ENCODE measurements at regions not wholly inside any gene's neighbourhood (a gene's known extent, or its start where the extent isn't known, plus 50 kb on each side); places are given as distances from the start of the nearest gene placed in this dataset.

GRCh38 chr14:104397956-104398355 lies 181.6 kb upstream of the C14orf180 start:
- TF ChIP-seq POLR2AphosphoS5 (IDR thresholded peaks at IDR 0.05; ENCODE audit: low read depth, low read length) (no peak), SIN3A (IDR thresholded peaks at IDR 0.05; ENCODE audit: borderline replicate concordance, insufficient read depth, low read length) (no peak), REST (IDR thresholded peaks at IDR 0.05; ENCODE audit: insufficient read depth in 1 of 2, low read depth in 2 of 2, low read length in 2 of 2) (no peak), TAF1 (IDR thresholded peaks at IDR 0.05; ENCODE audit: borderline replicate concordance, insufficient read depth, low read length) (no peak), FOXP2 (optimal IDR thresholded peaks at IDR 0.05; ENCODE audit: borderline replicate concordance, extremely low read depth, extremely low read length, insufficient read depth) (no peak)
